ENCODE measurements at regions not wholly inside any gene's neighbourhood (a gene's known extent, or its start where the extent isn't known, plus 50 kb on each side); places are given as distances from the start of the nearest gene placed in this dataset.

DNA sequence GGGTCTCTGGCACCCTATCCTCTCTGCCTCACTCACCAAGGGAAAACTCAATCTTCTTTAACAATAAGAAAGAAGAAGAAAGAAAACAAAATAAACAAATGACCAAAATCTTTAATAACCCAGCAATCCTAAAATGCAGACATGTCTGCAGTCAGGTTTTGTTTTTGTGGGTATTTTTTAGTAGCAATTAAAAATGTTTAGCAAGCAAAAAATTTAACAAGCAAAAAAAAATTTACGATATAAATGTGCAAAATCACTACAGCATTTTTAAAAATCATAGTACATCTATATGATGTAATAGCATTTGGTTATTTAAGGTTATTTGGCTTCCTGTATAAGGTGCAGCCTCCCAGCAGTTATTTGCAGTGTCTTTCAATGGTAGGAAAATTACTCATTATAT lies 151.3 kb upstream of the MAP3K1 start:
- Mint-ChIP-seq H3K27me3 (ENCODE audit: unreplicated experiment) (no peaks in the 10 kb centered on the region), H3K9me3 (ENCODE audit: unreplicated experiment) (no peaks in the 10 kb centered on the region), H3K4me3 (ENCODE audit: unreplicated experiment) (no peak overlapping the region)

DNA sequence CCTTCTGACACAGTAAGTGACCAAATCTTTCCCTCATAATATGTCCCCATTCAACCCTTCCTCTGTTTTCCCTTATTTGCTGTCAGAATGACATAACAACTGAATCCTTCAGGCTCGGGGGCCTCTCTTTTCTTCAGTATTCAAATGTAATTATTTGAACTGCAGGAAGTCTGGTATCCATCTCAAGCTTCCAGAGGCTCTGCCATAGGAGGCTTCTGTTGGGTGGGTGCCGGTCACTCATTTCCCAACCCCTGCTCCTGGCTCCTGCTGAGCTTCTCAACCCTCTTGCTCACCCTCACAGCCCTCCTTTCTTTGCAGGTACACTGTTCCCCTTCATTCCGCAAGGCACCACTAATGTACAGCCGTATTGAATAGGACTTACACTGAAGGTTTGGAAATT lies 151.8 kb upstream of the MAP3K1 start:
- Mint-ChIP-seq H3K4me1 (ENCODE audit: low read depth, unreplicated experiment) (no peaks in the 10 kb centered on the region), H3K27me3 (ENCODE audit: unreplicated experiment) (peaks cover 2% of the 10 kb centered on the region), H3K9me3 (ENCODE audit: unreplicated experiment) (no peaks in the 10 kb centered on the region), H3K27ac (ENCODE audit: unreplicated experiment) (no peak overlapping the region), H3K36me3 (ENCODE audit: unreplicated experiment) (no peaks in the 10 kb centered on the region), H3K4me3 (ENCODE audit: unreplicated experiment) (no peak overlapping the region)
- TF ChIP-seq, protein P1, sequence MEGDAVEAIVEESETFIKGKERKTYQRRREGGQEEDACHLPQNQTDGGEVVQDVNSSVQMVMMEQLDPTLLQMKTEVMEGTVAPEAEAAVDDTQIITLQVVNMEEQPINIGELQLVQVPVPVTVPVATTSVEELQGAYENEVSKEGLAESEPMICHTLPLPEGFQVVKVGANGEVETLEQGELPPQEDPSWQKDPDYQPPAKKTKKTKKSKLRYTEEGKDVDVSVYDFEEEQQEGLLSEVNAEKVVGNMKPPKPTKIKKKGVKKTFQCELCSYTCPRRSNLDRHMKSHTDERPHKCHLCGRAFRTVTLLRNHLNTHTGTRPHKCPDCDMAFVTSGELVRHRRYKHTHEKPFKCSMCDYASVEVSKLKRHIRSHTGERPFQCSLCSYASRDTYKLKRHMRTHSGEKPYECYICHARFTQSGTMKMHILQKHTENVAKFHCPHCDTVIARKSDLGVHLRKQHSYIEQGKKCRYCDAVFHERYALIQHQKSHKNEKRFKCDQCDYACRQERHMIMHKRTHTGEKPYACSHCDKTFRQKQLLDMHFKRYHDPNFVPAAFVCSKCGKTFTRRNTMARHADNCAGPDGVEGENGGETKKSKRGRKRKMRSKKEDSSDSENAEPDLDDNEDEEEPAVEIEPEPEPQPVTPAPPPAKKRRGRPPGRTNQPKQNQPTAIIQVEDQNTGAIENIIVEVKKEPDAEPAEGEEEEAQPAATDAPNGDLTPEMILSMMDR (IDR thresholded peaks at IDR 0.05; ENCODE audit: partially characterized antibody, unreplicated experiment), result no peak
- DNase-seq, result no peak

More for the DNA sequence above, 151.3 kb upstream of the MAP3K1 start:
- Mint-ChIP-seq H3K27ac (ENCODE audit: unreplicated experiment) (no peak overlapping the region), H3K36me3 (ENCODE audit: unreplicated experiment) (no peaks in the 10 kb centered on the region), H3K4me1 (ENCODE audit: low read depth, unreplicated experiment) (no peaks in the 10 kb centered on the region)
- TF ChIP-seq, protein P1 (IDR thresholded peaks at IDR 0.05; ENCODE audit: partially characterized antibody, unreplicated experiment), result no peak
- DNase-seq, result no peak

DNA sequence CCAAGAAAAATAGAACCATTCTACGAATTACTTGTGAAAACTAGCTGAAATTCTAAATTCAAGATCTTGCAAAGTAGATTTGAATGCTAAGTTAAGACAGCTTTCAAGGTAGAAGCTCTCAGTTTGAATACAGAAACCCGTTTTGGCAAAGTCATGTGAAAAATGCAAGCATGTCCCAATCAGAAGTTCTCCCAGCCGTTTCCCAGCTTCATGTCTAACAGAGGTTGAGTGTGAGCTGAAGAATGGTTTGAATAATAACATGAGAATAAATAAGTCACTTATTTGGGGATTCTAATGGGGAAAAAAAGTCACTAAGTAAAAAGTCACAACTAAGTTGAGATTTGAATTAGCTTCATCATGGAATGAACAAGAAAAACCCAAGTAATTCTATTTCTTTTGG lies 152.5 kb upstream of the MAP3K1 start:
- no peak overlapping the region for H3K4me3 Mint-ChIP-seq (ENCODE audit: unreplicated experiment)
- TF ChIP-seq, protein P1 (IDR thresholded peaks at IDR 0.05; ENCODE audit: partially characterized antibody, unreplicated experiment), result no peak

DNA sequence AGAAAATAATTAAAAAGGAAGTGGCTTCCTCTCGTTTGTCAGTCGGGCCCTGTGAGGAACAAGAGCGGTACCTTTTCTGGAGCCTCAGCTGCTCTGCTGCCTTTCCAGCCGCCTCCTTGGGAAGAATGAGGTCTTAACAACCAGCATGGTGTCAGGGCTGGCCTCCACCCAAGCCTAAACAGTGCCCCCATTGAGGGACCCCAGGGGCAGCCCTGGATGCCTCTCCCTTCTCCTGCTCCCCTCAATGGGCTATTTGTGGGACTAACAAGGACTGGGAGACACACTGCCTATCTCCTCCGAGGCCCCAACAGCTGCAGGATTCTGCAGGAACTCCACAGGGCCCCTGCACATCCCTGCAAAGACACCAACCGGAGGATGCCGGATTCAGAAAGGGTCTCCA lies 155.4 kb upstream of the MAP3K1 start:
- peaks cover 6% of the 10 kb centered on the region for H3K27me3 Mint-ChIP-seq (ENCODE audit: unreplicated experiment)
- no peaks in the 10 kb centered on the region for H3K36me3 Mint-ChIP-seq (ENCODE audit: unreplicated experiment)
- H3K27ac Mint-ChIP-seq (ENCODE audit: unreplicated experiment), result no peak overlapping the region
- no peak for DNase-seq
- H3K9me3 Mint-ChIP-seq (ENCODE audit: unreplicated experiment), result no peaks in the 10 kb centered on the region
- TF ChIP-seq, protein P1 (IDR thresholded peaks at IDR 0.05; ENCODE audit: partially characterized antibody, unreplicated experiment), result no peak
- H3K4me1 Mint-ChIP-seq (ENCODE audit: low read depth, unreplicated experiment), result no peaks in the 10 kb centered on the region
- no peak overlapping the region for H3K4me3 Mint-ChIP-seq (ENCODE audit: unreplicated experiment)

More for the DNA sequence above, 152.5 kb upstream of the MAP3K1 start:
- Mint-ChIP-seq H3K27me3 (ENCODE audit: unreplicated experiment) (peaks cover 3% of the 10 kb centered on the region), H3K27ac (ENCODE audit: unreplicated experiment) (no peak overlapping the region), H3K9me3 (ENCODE audit: unreplicated experiment) (no peaks in the 10 kb centered on the region), H3K4me1 (ENCODE audit: low read depth, unreplicated experiment) (no peaks in the 10 kb centered on the region), H3K36me3 (ENCODE audit: unreplicated experiment) (no peaks in the 10 kb centered on the region)
- no peak for DNase-seq

DNA sequence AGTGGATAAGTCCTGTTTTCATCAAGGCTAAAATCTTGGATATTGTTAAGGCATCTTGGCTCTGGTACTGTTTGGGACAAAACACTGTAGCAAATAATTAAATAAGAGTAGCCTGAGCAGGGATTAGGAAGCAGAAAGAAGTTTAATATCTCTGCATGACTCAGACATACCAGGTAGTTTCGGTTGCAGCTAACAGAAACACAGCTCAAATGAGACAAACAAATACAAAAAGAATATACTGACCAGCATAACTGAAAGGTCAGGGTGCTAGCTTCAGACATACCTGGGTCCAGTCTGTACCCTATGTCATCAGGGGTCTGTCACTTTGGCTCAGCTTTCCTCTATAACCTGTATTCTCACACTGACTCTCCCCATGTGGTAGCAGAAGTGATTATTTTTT lies 156.4 kb upstream of the MAP3K1 start:
- H3K27me3 Mint-ChIP-seq (ENCODE audit: unreplicated experiment), result peaks cover 6% of the 10 kb centered on the region
- TF ChIP-seq, protein P1 (IDR thresholded peaks at IDR 0.05; ENCODE audit: partially characterized antibody, unreplicated experiment), result no peak
- no peak for DNase-seq
- no peaks in the 10 kb centered on the region for H3K36me3 Mint-ChIP-seq (ENCODE audit: unreplicated experiment)
- no peaks in the 10 kb centered on the region for H3K9me3 Mint-ChIP-seq (ENCODE audit: unreplicated experiment)
- no peak overlapping the region for H3K4me3 Mint-ChIP-seq (ENCODE audit: unreplicated experiment)
- H3K4me1 Mint-ChIP-seq (ENCODE audit: low read depth, unreplicated experiment), result no peaks in the 10 kb centered on the region
- H3K27ac Mint-ChIP-seq (ENCODE audit: unreplicated experiment), result no peak overlapping the region

Measured in glutamatergic neuron (in vitro differentiated cells).